GM18873 (cell line): ENCODE measurements at regions not wholly inside any gene's neighbourhood (a gene's known extent, or its start where the extent isn't known, plus 50 kb on each side); places are given as distances from the start of the nearest gene placed in this dataset.
"Not testable (repeated sequence)": the region's sequence is repeated elsewhere in the genome, so short reads cannot be mapped to it uniquely, and the experiment has no call there.

Experiments
- ATAC-seq: cut with Tn5 transposase; IDR thresholded peaks from one replicate; pipeline ENCODE4 v1.9.1; 2021; ENCODE audit warnings: mild to moderate bottlenecking, moderate library complexity, moderate number of reproducible peaks; ENCODE audit not compliant: unreplicated experiment, low FRiP score

- no peak for ATAC-seq
Measured at GRCh38 chr6:6474170-6474920, 114.2 kb upstream of the LY86 start.

- ATAC-seq = no peak
Measured at GRCh38 chr6:6479785-6480184, 108.7 kb upstream of the LY86 start.

GRCh38 chr6:6482256-6482655, 106.3 kb upstream of the LY86 start:
- no peak for ATAC-seq

- ATAC-seq = no peak
Measured at GRCh38 chr6:6483168-6483567, 105.4 kb upstream of the LY86 start.

- no peak for ATAC-seq
Measured at GRCh38 chr6:6483733-6484132, 104.8 kb upstream of the LY86 start.

- no peak for ATAC-seq
Measured at GRCh38 chr6:6484681-6485080, 103.8 kb upstream of the LY86 start.

- ATAC-seq = no peak
Measured at GRCh38 chr6:6486595-6486994, 101.9 kb upstream of the LY86 start.

- ATAC-seq = no peak
Measured at GRCh38 chr6:6491761-6492160, 96.8 kb upstream of the LY86 start.

- no peak for ATAC-seq
Measured at GRCh38 chr6:6492675-6493074, 95.8 kb upstream of the LY86 start.

- not testable (repeated sequence) for ATAC-seq
Measured at GRCh38 chr6:6494139-6494538, 94.4 kb upstream of the LY86 start.

GRCh38 chr6:6494677-6495076, 93.8 kb upstream of the LY86 start:
- no peak for ATAC-seq

GRCh38 chr6:6495851-6496250, 92.7 kb upstream of the LY86 start:
- no peak for ATAC-seq

- ATAC-seq = no peak
Measured at GRCh38 chr6:6497541-6497940, 91.0 kb upstream of the LY86 start.

- no peak for ATAC-seq
Measured at GRCh38 chr6:6497976-6498375, 90.5 kb upstream of the LY86 start.

GRCh38 chr6:6503191-6503590, 85.3 kb upstream of the LY86 start:
- no peak for ATAC-seq

- no peak for ATAC-seq
Measured at GRCh38 chr6:6505111-6505510, 83.4 kb upstream of the LY86 start.

- no peak for ATAC-seq
Measured at GRCh38 chr6:6508643-6509042, 79.9 kb upstream of the LY86 start.

- no peak for ATAC-seq
Measured at GRCh38 chr6:6509284-6509683, 79.2 kb upstream of the LY86 start.

- no peak for ATAC-seq
Measured at GRCh38 chr6:6512711-6513110, 75.8 kb upstream of the LY86 start.

GRCh38 chr6:6515691-6516607, 72.6 kb upstream of the LY86 start:
- no peak for ATAC-seq

GRCh38 chr6:6516666-6517458, 71.7 kb upstream of the LY86 start:
- ATAC-seq = no peak
